Activated naive CD4-positive, alpha-beta T cell treated with anti-CD3 and anti-CD28 coated beads for 36 hours (primary cell): ENCODE measurements at regions not wholly inside any gene's neighbourhood (a gene's known extent, or its start where the extent isn't known, plus 50 kb on each side); places are given as distances from the start of the nearest gene placed in this dataset.
"Not testable (repeated sequence)": the region's sequence is repeated elsewhere in the genome, so short reads cannot be mapped to it uniquely, and the experiment has no call there.

Source experiments
- CTCF ChIA-PET: fragments of 350-600 bp; sonication (Branson Sonifier 250); formaldehyde crosslinking; loops from one replicate; lab custom pipeline; 2021; ENCODE audit warnings: antibody characterized with exemption; lab: Charles Lee
- DNase-seq: peaks from one replicate; pipeline ENCODE4 v3.0.0-alpha.2; 2020
- H3K27ac Mint-ChIP-seq: one replicate; pipeline ENCODE4 v1.8.0; 2021; ENCODE audit warnings: mild to moderate bottlenecking, mixed read lengths
- H3K27me3 Mint-ChIP-seq: one replicate; pipeline ENCODE4 v1.8.0; 2021; ENCODE audit warnings: low read depth, mixed read lengths
- H3K36me3 Mint-ChIP-seq: one replicate; pipeline ENCODE4 v1.8.0; 2021; ENCODE audit warnings: low read depth, mixed read lengths
- H3K4me1 Mint-ChIP-seq: one replicate; pipeline ENCODE4 v1.8.0; 2021; ENCODE audit warnings: low read depth, mixed read lengths
- H3K4me3 Mint-ChIP-seq: one replicate; pipeline ENCODE4 v1.8.0; 2021; ENCODE audit warnings: mild to moderate bottlenecking, moderate library complexity, mixed read lengths
- H3K9me3 Mint-ChIP-seq: one replicate; pipeline ENCODE4 v1.8.0; 2021; ENCODE audit warnings: mixed read lengths
- intact Hi-C: fragments of 100-400 bp; cut with micrococcal nuclease; formaldehyde crosslinking; loops from one replicate; pipeline ENCODE4 v1.15.1; 2023

DNA sequence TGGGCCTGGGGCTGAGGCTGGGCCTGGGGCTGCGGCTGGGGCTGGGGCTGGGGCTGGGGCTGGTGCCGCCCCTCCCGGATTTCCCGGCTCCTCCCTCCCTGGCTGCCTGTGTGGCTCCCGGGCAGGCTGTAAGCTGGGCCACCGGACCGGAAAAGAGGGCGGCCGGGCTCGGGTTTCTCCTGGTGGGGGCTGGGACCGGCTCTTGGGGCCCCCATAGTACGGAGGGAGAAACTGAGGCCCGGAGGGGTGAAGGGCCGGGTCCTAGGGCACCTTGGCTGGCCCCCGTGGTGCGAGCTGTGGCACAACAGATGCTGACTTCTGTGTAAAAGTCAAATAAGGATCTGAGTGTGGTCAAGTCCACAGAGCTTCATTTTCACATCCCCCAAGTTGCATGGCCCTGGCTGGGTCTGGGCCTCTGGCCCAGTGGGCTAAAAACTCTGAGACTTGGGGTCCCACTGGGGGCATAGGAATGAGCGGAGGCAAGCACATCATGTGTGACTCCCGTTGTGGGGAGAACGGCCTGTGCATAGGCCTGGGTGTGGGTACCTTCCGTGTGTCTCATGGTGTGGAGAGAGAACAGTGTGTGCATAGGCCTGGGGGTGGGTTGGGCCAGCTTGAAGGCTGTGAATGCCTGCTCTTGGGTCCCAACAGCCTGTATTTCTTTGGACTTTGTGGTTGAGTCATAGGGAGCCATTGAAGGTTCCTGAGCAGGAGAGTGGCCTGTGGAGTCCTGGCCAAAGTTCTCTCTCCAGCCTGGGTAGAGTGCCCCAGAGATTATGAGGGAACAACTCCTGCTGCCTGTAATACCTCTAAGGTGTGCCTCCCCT, 123.9 kb upstream of the CIBAR2 start:
- H3K9me3 Mint-ChIP-seq, result no peaks in the 10 kb centered on the region
- CTCF ChIA-PET, result interaction anchor here (2.5 kb wide), 1 partner anchor 9 kb away, joined by 9 read pairs; no protein-coding TSS in a partner anchor
- intact Hi-C loops, result no loop called here
- H3K27ac Mint-ChIP-seq, result no peak overlapping the region
- H3K4me1 Mint-ChIP-seq, result peaks cover 4% of the 10 kb centered on the region
- H3K36me3 Mint-ChIP-seq, result no peaks in the 10 kb centered on the region
- DNase-seq, result no peak
- no peak overlapping the region for H3K4me3 Mint-ChIP-seq
- peaks cover 31% of the 10 kb centered on the region for H3K27me3 Mint-ChIP-seq

- no peak overlapping the region for H3K27ac Mint-ChIP-seq
- DNase-seq, result no peak
- no peaks in the 10 kb centered on the region for H3K36me3 Mint-ChIP-seq
- H3K27me3 Mint-ChIP-seq, result peaks cover 31% of the 10 kb centered on the region
- H3K4me1 Mint-ChIP-seq, result peaks cover 4% of the 10 kb centered on the region
- no peak overlapping the region for H3K4me3 Mint-ChIP-seq
- intact Hi-C loops, result no loop called here
- no peaks in the 10 kb centered on the region for H3K9me3 Mint-ChIP-seq
- CTCF ChIA-PET, result interaction anchor here (0.9 kb wide), 1 partner anchor 17 kb away, joined by 3 read pairs; no protein-coding TSS in a partner anchor
These were observed 124.5 kb upstream of the CIBAR2 start for GRCh38 chr16:85236818-85237150.

- H3K27me3 Mint-ChIP-seq, result peaks cover 31% of the 10 kb centered on the region
- CTCF ChIA-PET, result no interaction called here
- no peak overlapping the region for H3K4me3 Mint-ChIP-seq
- H3K4me1 Mint-ChIP-seq, result peaks cover 4% of the 10 kb centered on the region
- no peaks in the 10 kb centered on the region for H3K36me3 Mint-ChIP-seq
- H3K27ac Mint-ChIP-seq, result no peak overlapping the region
- H3K9me3 Mint-ChIP-seq, result no peaks in the 10 kb centered on the region
- DNase-seq, result no peak
- intact Hi-C loops, result no loop called here
These were observed 125.5 kb upstream of the CIBAR2 start for GRCh38 chr16:85237817-85238216.

GRCh38 chr16:85238233-85238647, 126.0 kb upstream of the CIBAR2 start:
- Mint-ChIP-seq H3K4me3 (no peak overlapping the region), H3K4me1 (peaks cover 4% of the 10 kb centered on the region), H3K9me3 (no peaks in the 10 kb centered on the region), H3K27me3 (peaks cover 31% of the 10 kb centered on the region), H3K36me3 (no peaks in the 10 kb centered on the region), H3K27ac (no peak overlapping the region)
- DNase-seq, result no peak
- intact Hi-C loops, result no loop called here
- CTCF ChIA-PET, result no interaction called here

DNA sequence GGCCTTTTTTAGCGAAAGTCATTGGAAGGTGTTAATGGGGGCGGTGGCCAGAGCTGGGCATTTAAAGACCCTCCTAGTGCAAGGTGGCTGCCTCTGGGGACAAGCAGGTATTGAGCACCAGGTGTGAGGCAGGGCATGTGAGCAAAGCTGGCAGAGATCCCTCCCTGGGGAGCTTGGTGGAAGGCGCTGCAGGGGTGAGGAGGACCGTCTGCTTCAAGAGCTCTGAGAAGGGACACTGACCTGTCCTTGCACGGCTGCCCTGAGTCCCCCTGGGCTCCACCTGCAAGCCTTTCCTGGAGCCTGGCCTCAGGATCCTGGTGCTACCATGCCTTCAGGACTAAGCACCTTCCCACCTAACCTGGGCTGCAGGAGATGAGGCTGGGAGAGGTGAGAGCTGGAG, 127.0 kb upstream of the CIBAR2 start:
- DNase-seq, result no peak
- Mint-ChIP-seq H3K9me3 (no peaks in the 10 kb centered on the region), H3K27me3 (peaks cover 27% of the 10 kb centered on the region), H3K4me3 (no peak overlapping the region), H3K4me1 (peaks cover 4% of the 10 kb centered on the region), H3K27ac (no peak overlapping the region), H3K36me3 (no peaks in the 10 kb centered on the region)
- intact Hi-C loops, result no loop called here
- CTCF ChIA-PET, result no interaction called here

DNA sequence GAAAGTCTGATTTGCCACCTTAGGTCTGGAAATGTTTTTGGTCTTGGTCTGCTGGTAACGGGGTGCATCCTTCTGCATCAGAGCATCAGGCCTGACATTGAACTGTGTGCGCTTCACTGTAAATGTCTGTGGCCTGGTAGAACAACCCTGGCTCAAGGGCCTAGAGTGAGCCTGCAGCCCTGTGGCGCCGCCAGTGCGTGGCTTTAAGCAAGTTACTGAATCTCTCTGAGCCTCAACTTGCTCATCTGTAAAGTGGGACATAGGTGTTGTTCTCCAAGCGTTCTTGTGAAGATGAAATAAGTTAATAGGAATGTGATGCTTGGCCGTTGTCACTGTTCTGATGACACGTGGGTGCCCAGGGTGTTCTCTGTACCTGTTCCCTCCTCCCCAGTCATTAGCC, 127.6 kb upstream of the CIBAR2 start:
- intact Hi-C loops, result no loop called here
- Mint-ChIP-seq H3K4me3 (no peak overlapping the region), H3K4me1 (peaks cover 4% of the 10 kb centered on the region)

DNA sequence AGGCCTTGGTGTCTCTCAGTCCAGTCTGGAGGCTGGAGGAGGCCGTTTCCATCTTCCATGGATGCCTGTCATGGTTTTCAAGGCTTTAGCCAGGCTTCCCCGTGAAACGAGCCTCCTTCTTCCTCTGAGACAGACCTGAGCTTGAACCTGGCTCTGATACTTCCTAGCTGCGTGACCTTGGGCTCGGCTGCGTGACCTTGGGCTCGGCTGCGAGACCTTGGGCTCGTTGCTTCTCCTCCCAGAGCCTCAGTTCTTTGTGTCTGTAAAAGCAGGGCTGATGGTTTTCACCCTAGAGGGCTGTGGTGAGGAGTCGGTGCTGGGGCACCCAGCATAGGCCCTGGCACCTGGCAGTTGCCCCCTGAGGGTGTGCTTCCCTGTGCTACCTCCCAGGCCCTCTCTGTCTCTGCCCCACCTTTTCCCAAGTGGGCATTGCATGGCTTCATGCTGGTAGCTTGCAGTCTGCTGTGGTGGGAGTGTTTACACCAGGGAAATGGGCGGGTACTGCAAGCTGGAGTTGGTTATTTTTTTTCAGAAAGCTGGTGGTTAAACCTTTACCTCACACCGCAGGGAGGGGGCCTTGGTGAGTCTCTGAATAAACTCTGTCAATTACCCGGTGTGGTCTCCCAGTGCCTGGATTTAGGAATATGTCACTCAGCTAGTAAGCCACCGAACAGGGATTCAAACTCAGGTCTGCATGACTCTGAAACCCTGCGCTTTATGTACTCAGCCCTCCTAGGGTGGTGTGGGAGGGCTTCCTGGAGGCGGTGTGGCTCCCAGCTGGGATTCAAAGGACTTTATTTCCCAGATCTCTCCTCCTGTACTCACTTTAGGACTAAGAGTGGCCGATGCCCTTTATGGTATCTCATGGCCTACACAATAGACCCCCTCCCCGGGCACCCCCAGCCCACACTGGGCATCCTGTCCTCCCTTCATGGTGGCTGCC, 129.0 kb upstream of the CIBAR2 start:
- no peak overlapping the region for H3K27ac Mint-ChIP-seq
- peaks cover 25% of the 10 kb centered on the region for H3K27me3 Mint-ChIP-seq
- CTCF ChIA-PET, result interaction anchor here (0.7 to 1.5 kb wide), 2 partner anchors 12 to 34 kb away, joined by 3 to 4 read pairs; no protein-coding TSS in a partner anchor
- no peak for DNase-seq
- H3K4me3 Mint-ChIP-seq, result no peak overlapping the region
- no peaks in the 10 kb centered on the region for H3K36me3 Mint-ChIP-seq
- H3K9me3 Mint-ChIP-seq, result no peaks in the 10 kb centered on the region
- intact Hi-C loops, result no loop called here
- H3K4me1 Mint-ChIP-seq, result peaks cover 8% of the 10 kb centered on the region

More for the DNA sequence above, 127.6 kb upstream of the CIBAR2 start:
- H3K36me3 Mint-ChIP-seq, result no peaks in the 10 kb centered on the region
- H3K9me3 Mint-ChIP-seq, result no peaks in the 10 kb centered on the region
- DNase-seq, result no peak
- CTCF ChIA-PET, result no interaction called here
- H3K27ac Mint-ChIP-seq, result no peak overlapping the region
- peaks cover 25% of the 10 kb centered on the region for H3K27me3 Mint-ChIP-seq

- DNase-seq, result no peak
- Mint-ChIP-seq H3K4me1 (peaks cover 6% of the 10 kb centered on the region), H3K4me3 (no peak overlapping the region), H3K27ac (no peak overlapping the region), H3K36me3 (no peaks in the 10 kb centered on the region), H3K27me3 (peaks cover 19% of the 10 kb centered on the region), H3K9me3 (no peaks in the 10 kb centered on the region)
- intact Hi-C loops, result no loop called here
- CTCF ChIA-PET, result interaction anchor here (1.0 kb wide), 1 partner anchor 11 kb away, joined by 3 read pairs; no protein-coding TSS in a partner anchor
These were observed 129.9 kb upstream of the CIBAR2 start for GRCh38 chr16:85242140-85242539.

DNA sequence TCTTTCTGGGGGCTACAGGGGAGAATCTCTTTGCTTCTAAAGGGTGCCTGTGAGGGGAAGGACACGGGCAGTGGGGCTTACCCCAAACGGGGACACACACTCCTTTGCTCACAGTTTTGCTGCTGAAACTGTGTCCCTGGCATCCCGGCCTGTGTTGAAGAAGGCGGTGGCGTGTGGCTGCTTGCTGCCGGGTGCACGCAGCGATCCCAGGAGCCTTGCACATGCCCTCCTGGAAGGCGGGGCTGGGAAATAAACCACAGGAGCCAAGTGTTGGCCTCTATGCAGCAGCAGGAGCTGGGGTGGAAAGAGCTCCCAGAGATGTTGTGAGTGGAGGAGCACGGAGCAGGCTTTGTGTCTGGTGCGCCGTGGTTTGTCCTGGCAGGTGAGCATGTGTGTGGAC, 131.0 kb upstream of the CIBAR2 start:
- intact Hi-C loops, result no loop called here
- no peak overlapping the region for H3K4me3 Mint-ChIP-seq
- no peak for DNase-seq

GRCh38 chr16:85244452-85244851, 132.2 kb upstream of the CIBAR2 start:
- H3K27ac Mint-ChIP-seq, intact Hi-C loops, H3K4me3 Mint-ChIP-seq, H3K4me1 Mint-ChIP-seq, DNase-seq, H3K36me3 Mint-ChIP-seq, H3K9me3 Mint-ChIP-seq: not testable (repeated sequence)
- peaks cover 11% of the 10 kb centered on the region for H3K27me3 Mint-ChIP-seq
- CTCF ChIA-PET, result interaction anchor here (0.5 to 1.5 kb wide), 8 partner anchors 9 to 458 kb away, joined by 3 to 15 read pairs (median 4); no protein-coding TSS in a partner anchor

More for the DNA sequence above, 131.0 kb upstream of the CIBAR2 start:
- no peaks in the 10 kb centered on the region for H3K9me3 Mint-ChIP-seq
- peaks cover 6% of the 10 kb centered on the region for H3K4me1 Mint-ChIP-seq
- H3K27me3 Mint-ChIP-seq, result peaks cover 12% of the 10 kb centered on the region
- H3K27ac Mint-ChIP-seq, result no peak overlapping the region
- H3K36me3 Mint-ChIP-seq, result no peaks in the 10 kb centered on the region
- CTCF ChIA-PET, result interaction anchor here (1.0 kb wide), 1 partner anchor 9 kb away, joined by 3 read pairs; no protein-coding TSS in a partner anchor

GRCh38 chr16:85245307-85246172, 133.3 kb upstream of the CIBAR2 start:
- Mint-ChIP-seq H3K27ac (no peak overlapping the region), H3K9me3 (no peaks in the 10 kb centered on the region)

More at GRCh38 chr16:85245307-85246172, 133.3 kb upstream of the CIBAR2 start:
- intact Hi-C loops, result loop anchor here (5.0 kb wide), 1 partner anchor 128 kb away; no protein-coding TSS in a partner anchor
- CTCF ChIA-PET, result interaction anchor here (0.5 to 1.6 kb wide), 18 partner anchors 8 to 1119 kb away, joined by 3 to 15 read pairs (median 4); partner anchors contain the start of gene MEAK7
- no peak overlapping the region for H3K4me3 Mint-ChIP-seq
- H3K27me3 Mint-ChIP-seq, result peaks cover 6% of the 10 kb centered on the region
- peaks cover 6% of the 10 kb centered on the region for H3K4me1 Mint-ChIP-seq
- DNase-seq, result peak; percentile 61
- H3K36me3 Mint-ChIP-seq, result no peaks in the 10 kb centered on the region
